Ishikawa (cell line): ENCODE measurements at regions not wholly inside any gene's neighbourhood (a gene's known extent, or its start where the extent isn't known, plus 50 kb on each side); places are given as distances from the start of the nearest gene placed in this dataset.

ENCODE experiments used
- CEBPB ChIP-seq: IDR thresholded peaks from 2 replicates; pipeline ENCODE4 v1.6.1; 2012
- CREB1 ChIP-seq: IDR thresholded peaks from 2 replicates; pipeline ENCODE4 v1.6.1; 2012; ENCODE audit warnings: low read depth
- EGR1 ChIP-seq: IDR thresholded peaks from 2 replicates; pipeline ENCODE4 v1.6.1; 2012
- EP300 ChIP-seq: IDR thresholded peaks from 2 replicates; pipeline ENCODE4 v1.6.1; 2012; ENCODE audit warnings: borderline replicate concordance
- FOXM1 ChIP-seq: IDR thresholded peaks from 2 replicates; pipeline ENCODE4 v1.6.1; 2012; ENCODE audit warnings: low read depth, borderline replicate concordance
- NFIC ChIP-seq: IDR thresholded peaks from 2 replicates; pipeline ENCODE4 v1.6.1; 2012
- RAD21 ChIP-seq: IDR thresholded peaks from 2 replicates; pipeline ENCODE4 v1.6.1; 2012; ENCODE audit warnings: low read depth
- TAF1 ChIP-seq: IDR thresholded peaks from 2 replicates; pipeline ENCODE4 v1.6.1; 2012; ENCODE audit warnings: low read depth, mild to moderate bottlenecking
- TCF12 ChIP-seq: IDR thresholded peaks from 2 replicates; pipeline ENCODE4 v1.6.1; 2012; ENCODE audit warnings: low read depth
- TEAD4 ChIP-seq: IDR thresholded peaks from 2 replicates; pipeline ENCODE4 v1.6.1; 2012
- YY1 ChIP-seq: IDR thresholded peaks from 2 replicates; pipeline ENCODE4 v1.6.1; 2012; ENCODE audit warnings: low read depth
- ZBTB7A ChIP-seq: IDR thresholded peaks from 2 replicates; pipeline ENCODE4 v1.6.1; 2012; ENCODE audit warnings: low read depth
- TF ChIP-seq, protein P1 (sequence below): IDR thresholded peaks from 2 replicates; pipeline ENCODE4 v1.6.1; 2012
- TF ChIP-seq, protein P2 (sequence below): IDR thresholded peaks from 2 replicates; pipeline ENCODE4 v1.6.1; 2012
- TF ChIP-seq, protein P3 (sequence below): IDR thresholded peaks from 2 replicates; pipeline ENCODE4 v1.6.1; 2012; ENCODE audit warnings: low read depth, mild to moderate bottlenecking

DNA sequence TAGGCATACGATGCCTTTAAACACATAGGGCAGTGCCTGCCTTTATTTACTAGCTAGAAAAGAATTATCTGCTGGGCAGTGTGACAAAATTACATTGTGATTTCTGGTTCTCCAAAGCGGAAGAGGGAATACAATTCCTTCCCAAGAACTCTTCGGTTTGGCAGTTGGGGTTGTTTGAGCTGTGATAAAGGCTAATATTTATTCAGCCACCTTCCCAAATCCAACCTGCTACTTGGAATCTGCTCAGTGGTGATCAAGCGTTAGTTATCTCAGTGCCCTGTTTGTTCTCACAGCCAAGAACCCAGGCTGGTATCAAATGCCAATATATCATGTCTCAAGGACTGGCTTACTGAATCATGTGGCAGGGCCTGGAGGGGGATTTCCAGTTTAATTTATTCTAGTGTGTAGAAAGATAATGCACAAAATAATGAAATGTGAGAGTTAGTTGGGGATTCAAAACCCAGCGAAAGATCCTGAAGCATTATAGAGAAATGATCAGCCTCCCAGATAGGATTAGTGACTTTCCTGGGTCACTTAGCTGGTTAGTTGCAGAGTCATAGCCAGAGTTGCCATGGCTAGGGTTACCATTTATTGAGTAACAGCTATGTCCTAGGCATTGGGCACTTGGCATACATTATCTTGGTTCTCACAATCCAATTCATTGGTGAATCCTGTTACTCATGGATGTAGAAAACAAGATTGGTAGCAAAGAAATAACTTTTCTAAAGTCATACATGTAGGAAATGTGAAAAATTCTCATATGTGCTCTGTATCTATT lies 457.0 kb upstream of the KLF4 start:
- TF ChIP-seq CEBPB (no peak), FOXM1 (no peak), EP300 (no peak), YY1 (no peak), TCF12 (no peak), NFIC (no peak), EGR1 (no peak), RAD21 (no peak), TAF1 (no peak), ZBTB7A (no peak), TEAD4 (no peak), CREB1 (no peak)
- TF ChIP-seq, protein P1, sequence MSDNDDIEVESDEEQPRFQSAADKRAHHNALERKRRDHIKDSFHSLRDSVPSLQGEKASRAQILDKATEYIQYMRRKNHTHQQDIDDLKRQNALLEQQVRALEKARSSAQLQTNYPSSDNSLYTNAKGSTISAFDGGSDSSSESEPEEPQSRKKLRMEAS, result no peak
- TF ChIP-seq, protein P2, sequence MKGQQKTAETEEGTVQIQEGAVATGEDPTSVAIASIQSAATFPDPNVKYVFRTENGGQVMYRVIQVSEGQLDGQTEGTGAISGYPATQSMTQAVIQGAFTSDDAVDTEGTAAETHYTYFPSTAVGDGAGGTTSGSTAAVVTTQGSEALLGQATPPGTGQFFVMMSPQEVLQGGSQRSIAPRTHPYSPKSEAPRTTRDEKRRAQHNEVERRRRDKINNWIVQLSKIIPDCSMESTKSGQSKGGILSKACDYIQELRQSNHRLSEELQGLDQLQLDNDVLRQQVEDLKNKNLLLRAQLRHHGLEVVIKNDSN, result no peak
- TF ChIP-seq, protein P3, sequence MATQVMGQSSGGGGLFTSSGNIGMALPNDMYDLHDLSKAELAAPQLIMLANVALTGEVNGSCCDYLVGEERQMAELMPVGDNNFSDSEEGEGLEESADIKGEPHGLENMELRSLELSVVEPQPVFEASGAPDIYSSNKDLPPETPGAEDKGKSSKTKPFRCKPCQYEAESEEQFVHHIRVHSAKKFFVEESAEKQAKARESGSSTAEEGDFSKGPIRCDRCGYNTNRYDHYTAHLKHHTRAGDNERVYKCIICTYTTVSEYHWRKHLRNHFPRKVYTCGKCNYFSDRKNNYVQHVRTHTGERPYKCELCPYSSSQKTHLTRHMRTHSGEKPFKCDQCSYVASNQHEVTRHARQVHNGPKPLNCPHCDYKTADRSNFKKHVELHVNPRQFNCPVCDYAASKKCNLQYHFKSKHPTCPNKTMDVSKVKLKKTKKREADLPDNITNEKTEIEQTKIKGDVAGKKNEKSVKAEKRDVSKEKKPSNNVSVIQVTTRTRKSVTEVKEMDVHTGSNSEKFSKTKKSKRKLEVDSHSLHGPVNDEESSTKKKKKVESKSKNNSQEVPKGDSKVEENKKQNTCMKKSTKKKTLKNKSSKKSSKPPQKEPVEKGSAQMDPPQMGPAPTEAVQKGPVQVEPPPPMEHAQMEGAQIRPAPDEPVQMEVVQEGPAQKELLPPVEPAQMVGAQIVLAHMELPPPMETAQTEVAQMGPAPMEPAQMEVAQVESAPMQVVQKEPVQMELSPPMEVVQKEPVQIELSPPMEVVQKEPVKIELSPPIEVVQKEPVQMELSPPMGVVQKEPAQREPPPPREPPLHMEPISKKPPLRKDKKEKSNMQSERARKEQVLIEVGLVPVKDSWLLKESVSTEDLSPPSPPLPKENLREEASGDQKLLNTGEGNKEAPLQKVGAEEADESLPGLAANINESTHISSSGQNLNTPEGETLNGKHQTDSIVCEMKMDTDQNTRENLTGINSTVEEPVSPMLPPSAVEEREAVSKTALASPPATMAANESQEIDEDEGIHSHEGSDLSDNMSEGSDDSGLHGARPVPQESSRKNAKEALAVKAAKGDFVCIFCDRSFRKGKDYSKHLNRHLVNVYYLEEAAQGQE, result no peak

DNA sequence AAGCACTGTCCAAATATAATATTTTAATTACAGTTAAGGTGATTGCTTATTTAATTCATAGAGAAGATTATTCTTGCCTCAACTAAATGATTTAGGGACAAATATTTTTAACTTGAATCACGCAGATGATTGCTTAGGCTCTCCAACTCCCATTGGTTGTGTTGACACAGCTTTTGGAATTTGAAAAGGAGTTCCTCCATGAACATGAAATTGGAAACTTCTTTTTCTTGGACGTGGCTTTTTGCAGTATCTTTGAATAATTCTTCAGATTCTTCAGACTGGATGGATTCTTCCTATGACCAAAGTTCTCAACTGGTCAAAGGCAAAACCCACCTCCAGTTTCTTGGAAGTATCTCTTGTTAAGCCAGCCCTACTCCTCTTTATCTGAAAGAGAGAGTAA lies 456.4 kb upstream of the KLF4 start:
- TF ChIP-seq FOXM1 (no peak), ZBTB7A (no peak), CREB1 (no peak), CEBPB (no peak), TAF1 (no peak), EP300 (no peak)
- TF ChIP-seq, protein P1, result no peak

DNA sequence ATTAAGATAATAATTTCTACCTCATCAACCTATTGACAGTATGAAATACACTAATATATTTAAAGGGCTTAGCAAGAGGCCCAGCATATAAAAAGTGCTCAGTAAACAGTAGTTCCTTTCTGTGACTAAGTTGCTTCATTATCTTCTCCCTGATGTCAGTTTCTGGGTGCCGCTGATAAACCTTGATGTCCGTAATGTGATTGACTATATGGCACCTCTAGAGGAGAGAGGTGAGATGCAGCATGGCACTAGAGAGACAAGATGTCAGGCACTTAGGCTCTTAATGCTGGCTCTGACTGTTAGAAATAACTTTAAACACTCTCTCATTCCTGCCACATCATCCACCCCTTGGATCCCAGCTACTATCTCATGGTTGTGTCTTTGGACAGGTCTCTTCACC lies 455.9 kb upstream of the KLF4 start:
- TF ChIP-seq TEAD4 (no peak), CREB1 (no peak), YY1 (no peak), FOXM1 (no peak), TCF12 (no peak), TAF1 (no peak), EP300 (no peak), RAD21 (no peak), NFIC (no peak), CEBPB (no peak), ZBTB7A (no peak), EGR1 (no peak)
- TF ChIP-seq, protein P1, result no peak
- TF ChIP-seq, protein P2, result no peak
- TF ChIP-seq, protein P3, result no peak

DNA sequence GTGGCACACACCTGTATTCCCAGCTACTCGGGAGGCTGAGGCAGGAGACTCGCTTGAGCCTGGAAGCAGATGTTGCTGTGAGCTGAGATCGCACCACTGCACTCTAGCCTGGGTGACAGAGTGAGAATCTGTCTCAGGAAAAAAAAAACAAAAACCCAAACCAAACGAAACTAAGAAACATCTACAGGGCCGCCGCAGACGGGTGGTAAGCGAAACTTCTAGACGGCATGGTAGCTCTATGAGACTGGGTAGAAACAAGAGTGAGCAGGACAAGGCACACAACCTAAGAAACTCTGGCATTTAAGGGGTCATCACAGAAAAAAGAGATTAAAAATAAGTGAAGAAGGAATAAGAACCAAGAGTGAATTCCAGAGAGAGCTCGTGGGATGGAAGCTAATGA lies 454.8 kb upstream of the KLF4 start:
- TF ChIP-seq YY1 (no peak), EP300 (no peak), EGR1 (no peak), TEAD4 (no peak), FOXM1 (no peak)
- TF ChIP-seq, protein P3, result no peak
- TF ChIP-seq, protein P2, result no peak
